OCI-LY1 (cell line): ENCODE measurements at regions not wholly inside any gene's neighbourhood (a gene's known extent, or its start where the extent isn't known, plus 50 kb on each side); places are given as distances from the start of the nearest gene placed in this dataset.

Experiments used
- H2AFZ ChIP-seq: fragments of 200-600 bp; sonication (generic), shearing (Covaris generic); 2 replicates; pipeline ENCODE4 v1.6.0; 2014; ENCODE audit warnings: antibody characterized with exemption, mild to moderate bottlenecking, low read length
- H3F3A ChIP-seq: fragments of 200-600 bp; sonication (generic), shearing (Covaris generic); 2 replicates; pipeline ENCODE4 v1.6.0; 2014; ENCODE audit warnings: mild to moderate bottlenecking, antibody characterized with exemption, low read length, moderate library complexity; ENCODE audit not compliant: insufficient read depth
- H3K27ac ChIP-seq: fragments of 200-600 bp; sonication (generic); 2 replicates; pipeline ENCODE4 v1.5.1; 2014; ENCODE audit warnings: low read length, mixed run types, mild to moderate bottlenecking, low read depth; ENCODE audit not compliant: poor library complexity, severe bottlenecking
- H3K27me3 ChIP-seq: fragments of 200-600 bp; sonication (generic); 2 replicates; pipeline ENCODE4 v1.6.0; 2014; ENCODE audit warnings: antibody characterized with exemption, mild to moderate bottlenecking, low read length, moderate library complexity; ENCODE audit not compliant: insufficient read depth
- H3K36me3 ChIP-seq: fragments of 200-600 bp; sonication (generic); 2 replicates; pipeline ENCODE4 v1.6.1; 2014; ENCODE audit warnings: mild to moderate bottlenecking, antibody characterized with exemption, low read length, moderate library complexity, mixed read lengths; ENCODE audit not compliant: insufficient read depth
- H3K4me1 ChIP-seq: fragments of 200-600 bp; sonication (generic); 2 replicates; pipeline ENCODE4 v1.5.1; 2014; ENCODE audit warnings: mild to moderate bottlenecking, low read length, moderate library complexity; ENCODE audit not compliant: insufficient read depth, severe bottlenecking
- H3K4me2 ChIP-seq: fragments of 200-600 bp; sonication (generic), shearing (Covaris generic); 2 replicates; pipeline ENCODE4 v1.6.1; 2014; ENCODE audit warnings: low read length
- H3K4me3 ChIP-seq: fragments of 200-600 bp; sonication (generic); 2 replicates; pipeline ENCODE4 v1.5.1; 2014; ENCODE audit warnings: low read length, low read depth, mild to moderate bottlenecking, mixed read lengths; ENCODE audit not compliant: poor library complexity, severe bottlenecking
- H3K79me2 ChIP-seq: fragments of 200-600 bp; shearing (Covaris generic); 2 replicates; pipeline ENCODE4 v1.6.1; 2016; ENCODE audit warnings: mixed run types, low read length, mixed read lengths; ENCODE audit not compliant: insufficient read depth
- H3K9ac ChIP-seq: fragments of 200-600 bp; sonication (generic), shearing (Covaris generic); 2 replicates; pipeline ENCODE4 v1.6.1; 2014; ENCODE audit warnings: mild to moderate bottlenecking, low read length, mixed read lengths
- H3K9me2 ChIP-seq: fragments of 200-600 bp; sonication (generic), shearing (Covaris generic); 2 replicates; pipeline ENCODE4 v1.6.1; 2014; ENCODE audit warnings: low read depth, mild to moderate bottlenecking, low read length, mixed read lengths
- H3K9me3 ChIP-seq: fragments of 200-600 bp; shearing (Covaris generic); 2 replicates; pipeline ENCODE4 v1.6.1; 2014; ENCODE audit warnings: low read length, mixed read lengths
- H4K20me1 ChIP-seq: fragments of 200-600 bp; sonication (generic), shearing (Covaris generic); 2 replicates; pipeline ENCODE4 v1.6.0; 2016; ENCODE audit warnings: mild to moderate bottlenecking, low read length; ENCODE audit not compliant: insufficient read depth
- CTCF ChIP-seq: fragments of 200-600 bp; sonication (generic), shearing (Covaris generic); IDR thresholded peaks from 2 replicates; pipeline ENCODE4 v1.5.1; 2017; ENCODE audit warnings: mild to moderate bottlenecking, antibody characterized with exemption, low read length, moderate library complexity, mixed read lengths
- EZH2 ChIP-seq: fragments of 200-600 bp; sonication (generic), shearing (Covaris generic); IDR thresholded peaks from 2 replicates; pipeline ENCODE4 v1.8.0; 2017; ENCODE audit warnings: borderline replicate concordance, mixed run types, mild to moderate bottlenecking, antibody characterized with exemption, low read length, moderate library complexity, mixed read lengths

- Histone ChIP-seq H3K4me3 (no peak overlapping the region), H2AFZ (no peak overlapping the region), H3K36me3 (no peaks in the 10 kb centered on the region), H3K4me1 (no peaks in the 10 kb centered on the region), H3K9me2 (no peaks in the 10 kb centered on the region), H3F3A (no peaks in the 10 kb centered on the region), H3K4me2 (no peak overlapping the region), H3K9me3 (no peaks in the 10 kb centered on the region), H3K9ac (no peak overlapping the region), H3K79me2 (no peaks in the 10 kb centered on the region), H3K27ac (no peak overlapping the region), H3K27me3 (no peaks in the 10 kb centered on the region), H4K20me1 (no peaks in the 10 kb centered on the region)
- no peak for TF ChIP-seq CTCF
- TF ChIP-seq EZH2: no peak
Observed at GRCh38 chr3:103048068-103048722, 613.4 kb downstream of the ZPLD1 start.

GRCh38 chr3:103052236-103052830, 617.5 kb downstream of the ZPLD1 start:
- no peak overlapping the region for H3K27ac ChIP-seq
- H3K4me2 ChIP-seq: no peak overlapping the region
- no peak overlapping the region for H3K4me3 ChIP-seq
- H3K27me3 ChIP-seq: no peaks in the 10 kb centered on the region
- no peaks in the 10 kb centered on the region for H3K36me3 ChIP-seq
- no peaks in the 10 kb centered on the region for H3K79me2 ChIP-seq
- no peaks in the 10 kb centered on the region for H3K9me2 ChIP-seq
- H3K9me3 ChIP-seq: no peaks in the 10 kb centered on the region
- no peak overlapping the region for H3K9ac ChIP-seq
- TF ChIP-seq EZH2: no peak
- TF ChIP-seq CTCF: no peak
- H3K4me1 ChIP-seq: no peaks in the 10 kb centered on the region
- no peaks in the 10 kb centered on the region for H4K20me1 ChIP-seq
- H3F3A ChIP-seq: no peaks in the 10 kb centered on the region
- no peak overlapping the region for H2AFZ ChIP-seq

- no peaks in the 10 kb centered on the region for H3K9me2 ChIP-seq
- no peak overlapping the region for H3K4me3 ChIP-seq
Observed at GRCh38 chr3:103055021-103055520, 620.3 kb downstream of the ZPLD1 start.

More at GRCh38 chr3:103055021-103055520, 620.3 kb downstream of the ZPLD1 start:
- H3K27me3 ChIP-seq: no peaks in the 10 kb centered on the region
- no peaks in the 10 kb centered on the region for H3K36me3 ChIP-seq
- no peak overlapping the region for H3K4me2 ChIP-seq
- H3K27ac ChIP-seq: no peak overlapping the region
- TF ChIP-seq CTCF: no peak
- no peak for TF ChIP-seq EZH2
- H4K20me1 ChIP-seq: no peaks in the 10 kb centered on the region
- no peak overlapping the region for H2AFZ ChIP-seq
- no peak overlapping the region for H3K9ac ChIP-seq
- no peaks in the 10 kb centered on the region for H3K79me2 ChIP-seq
- no peaks in the 10 kb centered on the region for H3F3A ChIP-seq
- H3K4me1 ChIP-seq: no peaks in the 10 kb centered on the region
- no peaks in the 10 kb centered on the region for H3K9me3 ChIP-seq
